ENCODE measurements at regions not wholly inside any gene's neighbourhood (a gene's known extent, or its start where the extent isn't known, plus 50 kb on each side); places are given as distances from the start of the nearest gene placed in this dataset.

GRCh38 chr2:52668724-52669123 lies 1098.9 kb upstream of the CHAC2 start:
- TF ChIP-seq ZNF555 (tag by site-specific recombination; conservative IDR thresholded peaks at IDR 0.05) (no peak), PRDM10 (tag by site-specific recombination; IDR thresholded peaks at IDR 0.05) (no peak), ZFP37 (tag by site-specific recombination; IDR thresholded peaks at IDR 0.05) (no peak), SCRT2 (tag by site-specific recombination; IDR thresholded peaks at IDR 0.05) (no peak), YY1 (tag by site-specific recombination; IDR thresholded peaks at IDR 0.05) (no peak), ZNF221 (tag by site-specific recombination; IDR thresholded peaks at IDR 0.05; ENCODE audit: borderline replicate concordance) (no peak), ZFP69B (tag by site-specific recombination; IDR thresholded peaks at IDR 0.05) (no peak), HOXA7 (CRISPR knock-in tag; IDR thresholded peaks at IDR 0.05; ENCODE audit: borderline replicate concordance) (no peak), ZNF645 (tag by site-specific recombination; IDR thresholded peaks at IDR 0.05) (no peak), ZNF138 (tag by site-specific recombination; IDR thresholded peaks at IDR 0.05; ENCODE audit: borderline replicate concordance) (no peak), SCRT1 (tag by site-specific recombination; IDR thresholded peaks at IDR 0.05; ENCODE audit: borderline replicate concordance) (no peak), ZNF776 (tag by site-specific recombination; IDR thresholded peaks at IDR 0.05; ENCODE audit: borderline replicate concordance) (no peak), ZBTB8A (tag by site-specific recombination; IDR thresholded peaks at IDR 0.05) (no peak), BCL6B (tag by site-specific recombination; IDR thresholded peaks at IDR 0.05) (no peak), ZBTB44 (tag by site-specific recombination; IDR thresholded peaks at IDR 0.05) (no peak)
- no peaks in the 10 kb centered on the region for H3K4me1 ChIP-seq (ENCODE audit: control insufficient read depth, insufficient read depth, low read length)
- ChIA-PET POLR2A (no interaction called here), CTCF (no interaction called here)
- H3K27ac ChIP-seq (ENCODE audit: extremely low read depth, low read depth, low read length), result no peak overlapping the region
- H3K36me3 ChIP-seq (ENCODE audit: control insufficient read depth in 2 of 2, insufficient read depth in 1 of 2, low read length in 2 of 2), result no peaks in the 10 kb centered on the region
- H3K9me3 ChIP-seq (ENCODE audit: control insufficient read depth, insufficient read depth, low read depth, low read length), result no peaks in the 10 kb centered on the region
- H3K4me3 ChIP-seq (ENCODE audit: low read depth, low read length), result no peak overlapping the region

- Histone ChIP-seq H3K9me3 (ENCODE audit: control insufficient read depth, insufficient read depth, low read depth, low read length) (no peaks in the 10 kb centered on the region), H3K4me1 (ENCODE audit: control insufficient read depth, insufficient read depth, low read length) (no peaks in the 10 kb centered on the region), H3K4me3 (ENCODE audit: low read depth, low read length) (no peak overlapping the region), H3K27ac (ENCODE audit: extremely low read depth, low read depth, low read length) (no peak overlapping the region), H3K36me3 (ENCODE audit: control insufficient read depth in 2 of 2, insufficient read depth in 1 of 2, low read length in 2 of 2) (no peaks in the 10 kb centered on the region)
- ChIA-PET CTCF (no interaction called here), POLR2A (no interaction called here)
- no peak for TF ChIP-seq HOXA7 (CRISPR knock-in tag; IDR thresholded peaks at IDR 0.05; ENCODE audit: borderline replicate concordance)
- no peak for TF ChIP-seq ZNF10 (tag by site-specific recombination; IDR thresholded peaks at IDR 0.05)
- no peak for TF ChIP-seq ZNF433 (tag by site-specific recombination; IDR thresholded peaks at IDR 0.05; ENCODE audit: low read depth)
- no peak for TF ChIP-seq ZBTB10 (tag by site-specific recombination; IDR thresholded peaks at IDR 0.05)
- TF ChIP-seq ZNF324 (tag by site-specific recombination; IDR thresholded peaks at IDR 0.05), result no peak
- no peak for TF ChIP-seq ZNF132 (tag by site-specific recombination; IDR thresholded peaks at IDR 0.05; ENCODE audit: borderline replicate concordance)
- no peak for TF ChIP-seq ZNF488 (tag by site-specific recombination; IDR thresholded peaks at IDR 0.05)
- TF ChIP-seq MZF1 (tag by site-specific recombination; IDR thresholded peaks at IDR 0.05; ENCODE audit: borderline replicate concordance), result no peak
Observed at GRCh38 chr2:52659546-52659945, 1108.1 kb upstream of the CHAC2 start.
